GM19043 (cell line): ENCODE measurements at regions not wholly inside any gene's neighbourhood (a gene's known extent, or its start where the extent isn't known, plus 50 kb on each side); places are given as distances from the start of the nearest gene placed in this dataset.
"Not testable (repeated sequence)": the region's sequence is repeated elsewhere in the genome, so short reads cannot be mapped to it uniquely, and the experiment has no call there.

ENCODE experiments used
- ATAC-seq: cut with Tn5 transposase; IDR thresholded peaks from one replicate; pipeline ENCODE4 v1.9.1; 2021; ENCODE audit warnings: low read depth; ENCODE audit not compliant: unreplicated experiment

DNA sequence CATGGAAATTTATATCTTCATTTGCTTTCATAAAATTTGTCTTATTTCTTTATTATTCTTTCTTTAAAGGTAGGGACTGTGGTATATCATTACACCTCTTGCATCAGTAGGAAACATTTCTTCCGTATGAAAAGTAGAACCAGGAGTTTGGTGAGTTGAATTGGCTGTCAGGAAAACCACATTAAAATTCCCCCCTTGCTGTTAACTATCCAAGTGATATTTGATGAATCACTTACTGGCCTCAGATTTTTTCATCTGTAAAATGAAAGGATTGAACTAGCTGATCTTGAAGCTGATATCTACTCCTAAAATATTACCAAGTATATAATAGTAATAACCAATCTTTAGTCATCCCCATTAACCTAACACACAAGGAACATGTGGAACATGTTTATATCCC is 460.9 kb downstream of the GJA1 start:
- no peak for ATAC-seq

DNA sequence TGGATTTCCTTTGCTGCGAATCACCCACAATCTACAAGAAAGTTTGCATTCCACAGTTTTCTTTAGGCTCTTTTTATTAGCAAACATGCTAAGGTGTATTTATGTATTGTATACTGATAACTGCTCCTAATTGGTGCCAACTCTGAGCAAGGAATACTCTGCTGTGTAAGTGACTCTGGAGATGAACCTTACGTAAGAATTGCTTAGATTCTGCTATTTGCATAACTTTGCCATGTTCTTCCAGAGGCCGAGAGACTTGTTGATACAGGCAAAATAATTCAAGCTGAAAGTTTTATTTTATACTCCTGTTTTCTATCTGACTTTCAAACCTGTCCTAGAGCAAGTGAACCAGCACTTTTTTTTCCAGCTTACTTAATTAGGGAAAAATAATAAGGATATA is 461.3 kb downstream of the GJA1 start:
- ATAC-seq = no peak

- no peak for ATAC-seq
Measured at GRCh38 chr6:121897337-121897760, 461.9 kb downstream of the GJA1 start.

- ATAC-seq = no peak
Measured at GRCh38 chr6:121901432-121901831, 466.0 kb downstream of the GJA1 start.

- ATAC-seq = no peak
Measured at GRCh38 chr6:121904559-121904958, 469.1 kb downstream of the GJA1 start.

- no peak for ATAC-seq
Measured at GRCh38 chr6:121912905-121913304, 477.5 kb downstream of the GJA1 start.

DNA sequence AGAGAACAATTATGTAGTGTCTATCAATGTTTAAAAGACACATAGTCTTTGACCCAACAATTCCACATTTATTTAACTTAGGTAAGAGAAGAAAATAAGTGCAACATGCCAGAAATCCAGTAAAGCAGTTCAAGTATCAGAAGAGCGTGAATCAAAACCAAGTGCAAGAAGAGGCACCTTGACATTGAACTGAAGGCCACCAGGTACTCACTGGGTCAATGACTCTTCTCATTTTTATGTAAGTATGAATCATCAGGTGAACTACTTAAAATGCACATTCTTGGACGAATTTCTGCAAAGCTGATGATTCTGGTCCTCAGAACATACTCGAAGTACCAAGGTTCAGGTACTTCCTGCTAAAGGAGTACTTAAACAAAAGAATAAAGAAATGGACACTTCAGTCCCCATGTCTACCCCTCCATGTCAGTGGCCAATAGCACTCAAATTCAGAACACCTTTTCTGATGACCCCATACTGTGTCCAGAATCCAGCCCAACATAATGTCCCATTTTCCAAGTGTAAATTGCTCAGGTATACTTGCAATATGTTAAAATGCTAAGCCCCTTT is 481.9 kb downstream of the GJA1 start:
- ATAC-seq = no peak

DNA sequence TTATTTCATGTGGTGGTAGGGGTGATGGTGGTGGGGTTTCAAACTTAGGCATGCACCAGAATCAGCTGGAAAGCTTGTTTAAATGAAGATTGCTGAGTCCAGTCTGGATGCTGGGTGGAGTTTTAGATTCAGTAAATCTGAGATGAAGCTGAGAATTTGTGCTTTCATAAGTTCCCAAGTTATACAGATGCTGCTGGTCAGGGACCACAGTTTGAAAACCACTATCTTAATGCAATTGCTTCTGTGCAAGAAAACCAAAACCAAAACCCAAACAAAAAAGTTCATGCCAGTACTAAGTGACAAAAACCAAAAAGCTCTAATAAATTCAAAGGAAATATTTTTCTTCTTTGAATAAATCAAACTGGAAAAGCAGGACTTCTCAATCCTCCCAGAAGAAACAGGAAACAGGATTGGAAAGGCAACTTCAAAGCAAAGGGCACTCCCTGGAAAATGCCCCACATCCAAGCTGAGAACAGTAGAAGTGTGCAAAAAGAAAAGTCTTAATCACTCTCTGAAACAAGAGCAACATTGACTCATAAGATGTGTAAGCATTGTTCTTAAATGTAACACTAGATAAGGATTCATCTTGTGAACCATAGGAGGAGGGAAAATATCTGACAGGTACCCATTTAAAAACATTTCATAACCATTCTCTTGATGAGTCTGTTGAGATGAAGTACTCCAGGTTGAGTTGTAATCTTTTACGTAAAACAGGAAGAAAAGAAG is 481.5 kb upstream of the HSF2 start:
- no peak for ATAC-seq

DNA sequence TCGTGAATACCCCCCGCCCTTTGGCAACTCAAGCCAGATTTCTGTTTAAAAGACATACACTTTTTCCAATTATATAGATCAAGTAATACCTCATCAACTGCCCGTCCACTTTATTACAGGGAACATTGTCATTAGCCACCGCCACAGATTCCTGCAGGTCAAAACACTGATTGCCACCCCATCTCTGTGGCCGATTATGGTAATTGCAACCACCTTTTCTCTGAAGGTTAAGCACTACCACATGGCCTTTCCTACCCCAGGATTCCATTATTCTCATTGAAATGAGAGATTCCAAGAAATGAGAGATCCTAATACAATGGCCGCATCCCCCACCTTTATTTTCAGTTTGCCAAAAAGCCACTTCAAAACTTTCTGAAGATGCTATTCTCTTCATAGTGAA is 478.8 kb upstream of the HSF2 start:
- no peak for ATAC-seq

GRCh38 chr6:121925024-121925423 is 474.4 kb upstream of the HSF2 start:
- no peak for ATAC-seq

DNA sequence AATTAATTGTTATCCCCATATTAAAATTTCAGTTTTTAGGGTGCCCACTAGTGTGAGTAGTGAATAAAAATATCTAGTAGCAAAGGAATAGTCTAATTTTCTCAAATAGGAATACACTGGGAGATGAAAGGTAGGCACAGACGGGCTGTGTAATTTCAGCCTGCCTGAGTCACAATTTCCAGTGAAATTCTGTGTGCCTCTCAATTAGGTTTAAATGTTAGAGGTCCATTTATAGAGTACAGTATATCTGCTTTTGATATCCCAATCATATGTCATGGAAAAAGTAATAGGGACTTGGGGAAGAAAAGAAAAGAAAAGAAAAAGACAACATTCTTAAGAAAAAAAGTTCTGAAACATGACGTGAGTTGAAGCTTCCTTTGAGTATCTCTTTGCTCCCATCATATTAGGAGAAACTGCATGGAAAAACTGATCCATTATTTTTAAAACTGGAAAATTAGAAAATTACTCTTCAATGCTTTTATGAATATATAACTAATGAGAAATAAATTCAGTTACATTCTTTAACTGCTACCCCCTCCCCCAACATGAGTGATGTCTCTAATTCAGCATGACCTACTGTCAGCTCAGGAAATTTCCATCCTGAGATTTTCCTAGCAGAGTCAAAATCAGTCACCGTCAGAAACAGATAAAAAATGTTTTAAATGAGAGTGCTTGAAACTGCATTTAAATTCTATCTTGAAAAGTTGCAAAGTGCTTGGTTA is 473.8 kb upstream of the HSF2 start:
- no peak for ATAC-seq

- no peak for ATAC-seq
Measured at GRCh38 chr6:121929301-121929700, 470.2 kb upstream of the HSF2 start.

GRCh38 chr6:121932076-121932991 is 467.1 kb upstream of the HSF2 start:
- no peak for ATAC-seq

DNA sequence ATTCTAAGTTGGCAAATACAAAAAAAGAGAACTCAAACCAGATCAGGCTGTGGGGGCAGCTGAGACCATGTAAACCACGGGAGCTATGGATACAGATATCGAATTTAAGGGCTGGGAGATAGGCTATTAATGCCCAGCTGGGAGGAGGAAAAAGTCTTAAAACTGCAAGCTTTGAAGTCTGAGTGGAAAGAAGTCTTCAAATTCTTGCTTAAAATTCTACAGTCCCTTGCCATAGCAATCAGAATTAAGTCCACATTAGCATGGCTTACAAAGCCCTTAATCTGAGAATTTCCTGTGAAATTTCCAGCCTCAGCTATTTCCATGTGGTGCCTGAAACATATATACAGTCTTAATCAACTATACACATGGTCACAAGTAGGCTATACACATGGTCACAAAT is 465.0 kb upstream of the HSF2 start:
- ATAC-seq = no peak

DNA sequence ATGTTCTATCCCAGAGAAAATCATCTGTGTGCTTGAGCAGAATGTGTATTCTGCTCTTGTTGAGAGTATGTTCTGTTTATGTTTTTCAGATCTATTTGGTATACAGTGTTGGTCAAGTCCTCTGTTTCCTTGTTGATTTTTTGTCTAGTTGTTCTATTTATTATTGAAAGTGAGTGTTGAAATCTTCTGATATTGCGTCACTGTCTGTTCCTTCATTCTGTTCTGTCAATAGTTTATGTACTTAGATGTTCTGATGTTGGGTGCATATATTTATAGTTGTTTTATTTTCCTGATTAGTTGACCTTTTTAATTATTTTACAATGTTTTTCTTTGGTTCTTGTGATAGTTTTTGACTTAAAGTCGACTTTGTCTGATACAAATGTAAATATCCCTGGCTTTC is 458.7 kb upstream of the HSF2 start:
- ATAC-seq = no peak

DNA sequence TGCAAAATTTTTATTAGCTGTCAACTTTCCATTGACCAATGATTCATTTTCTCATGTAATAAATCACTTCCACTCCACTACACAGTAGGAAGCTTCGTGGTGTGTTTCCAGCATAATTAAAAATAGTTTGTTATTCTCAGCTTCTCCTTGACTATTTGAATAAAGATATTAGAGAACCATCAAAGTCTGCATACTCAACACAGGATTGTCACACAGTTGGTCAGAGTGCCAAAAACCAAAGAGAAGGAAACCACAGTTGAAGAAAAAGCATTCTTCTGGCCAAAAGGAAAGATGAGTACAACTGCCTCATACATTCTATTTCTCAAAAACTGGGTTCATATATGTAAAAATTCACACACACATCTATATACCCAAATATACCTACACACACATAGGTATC is 455.1 kb upstream of the HSF2 start:
- no peak for ATAC-seq

GRCh38 chr6:121951123-121951522 is 448.3 kb upstream of the HSF2 start:
- no peak for ATAC-seq

DNA sequence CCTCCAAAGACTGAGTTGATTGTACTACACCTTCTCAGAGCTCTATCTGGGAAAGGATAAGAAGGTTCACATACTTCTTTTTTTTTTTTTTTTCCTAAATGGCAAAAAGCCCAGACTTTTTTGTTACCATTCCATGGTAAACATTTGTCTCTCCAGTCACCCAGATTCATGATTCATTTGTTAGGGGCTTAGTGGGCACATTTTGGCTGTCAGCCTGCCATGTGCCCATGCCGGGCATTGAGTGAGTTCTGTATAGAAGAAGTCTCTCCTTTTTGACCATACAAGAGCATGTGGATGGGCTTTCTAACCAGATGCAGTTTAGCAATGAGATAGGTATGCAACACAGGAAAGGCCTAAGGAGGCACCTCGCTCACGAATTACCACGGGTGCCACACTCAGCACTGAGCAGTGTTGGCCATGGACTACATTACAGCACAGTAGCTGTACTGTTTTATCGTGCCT is 447.5 kb upstream of the HSF2 start:
- ATAC-seq = no peak

DNA sequence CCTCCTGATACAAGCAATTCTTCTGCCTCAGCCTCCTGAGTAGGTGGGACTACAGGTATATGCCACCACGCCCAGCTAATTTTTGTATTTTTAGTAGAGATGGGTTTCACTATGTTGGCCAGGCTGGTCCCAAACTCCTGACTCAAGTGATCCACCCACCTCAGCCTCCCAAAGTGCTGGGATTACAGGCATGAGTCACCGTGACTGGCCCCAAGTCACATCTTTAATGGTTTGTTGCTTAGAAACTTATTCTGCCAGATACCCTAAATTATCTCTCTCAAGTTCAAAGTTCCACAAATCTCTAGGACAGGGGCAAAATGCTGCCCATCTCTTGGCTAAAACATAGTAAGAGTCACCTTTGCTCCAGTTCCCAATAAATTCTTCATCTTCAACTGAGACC is 444.1 kb upstream of the HSF2 start:
- ATAC-seq = not testable (repeated sequence)

- no peak for ATAC-seq
Measured at GRCh38 chr6:121956782-121957181, 442.7 kb upstream of the HSF2 start.

DNA sequence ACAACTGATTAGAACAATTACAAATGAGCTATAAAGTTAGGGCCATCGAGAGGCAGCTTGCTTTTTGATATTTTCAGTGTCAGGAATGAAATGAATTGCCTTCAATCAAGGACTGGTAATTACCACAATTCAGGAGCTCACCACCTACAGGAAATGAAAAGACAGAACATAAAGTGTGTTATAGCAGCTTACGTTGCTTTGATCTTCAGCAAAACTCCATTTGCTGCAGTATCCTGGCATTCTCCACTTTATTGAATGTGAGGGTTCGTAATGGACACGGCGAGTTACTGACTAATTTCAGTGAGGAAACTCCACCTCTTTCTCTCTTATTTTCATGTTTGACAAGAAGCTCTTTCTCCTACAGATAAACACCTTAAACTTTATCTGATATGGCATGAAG is 440.0 kb upstream of the HSF2 start:
- ATAC-seq = no peak
